H1 (cell line): ENCODE measurements at regions not wholly inside any gene's neighbourhood (a gene's known extent, or its start where the extent isn't known, plus 50 kb on each side); places are given as distances from the start of the nearest gene placed in this dataset.

Experiments used
- BACH1 ChIP-seq: IDR thresholded peaks from 2 replicates; pipeline ENCODE4 v1.6.1; 2012; ENCODE audit warnings: low read length, improper control_type of control experiment
- BRCA1 ChIP-seq: IDR thresholded peaks from 2 replicates; pipeline ENCODE4 v1.6.1; 2012; ENCODE audit warnings: low read depth, low read length, improper control_type of control experiment
- CBX5 ChIP-seq: fragments of 300-800, 300-1000 bp; sonication (generic); IDR thresholded peaks from 2 replicates; pipeline ENCODE4 v1.7.1; 2016; ENCODE audit warnings: antibody characterized with exemption, low read length, low read depth
- CBX8 ChIP-seq: fragments of 300-800, 300-1000 bp; sonication (generic); IDR thresholded peaks from 2 replicates; pipeline ENCODE4 v1.7.1; 2016; ENCODE audit warnings: low read depth, low read length, borderline replicate concordance
- POLR2AphosphoS5 ChIP-seq: IDR thresholded peaks from 2 replicates; pipeline ENCODE4 v1.6.1; 2011; ENCODE audit warnings: low read depth, low read length
- POU5F1 ChIP-seq: IDR thresholded peaks from 2 replicates; pipeline ENCODE4 v1.6.1; 2011; ENCODE audit warnings: low read depth, mild to moderate bottlenecking, low read length, moderate library complexity
- TF ChIP-seq, protein P1 (sequence below): IDR thresholded peaks from 2 replicates; pipeline ENCODE4 v1.6.1; 2012; ENCODE audit warnings: low read length, inconsistent platforms

DNA sequence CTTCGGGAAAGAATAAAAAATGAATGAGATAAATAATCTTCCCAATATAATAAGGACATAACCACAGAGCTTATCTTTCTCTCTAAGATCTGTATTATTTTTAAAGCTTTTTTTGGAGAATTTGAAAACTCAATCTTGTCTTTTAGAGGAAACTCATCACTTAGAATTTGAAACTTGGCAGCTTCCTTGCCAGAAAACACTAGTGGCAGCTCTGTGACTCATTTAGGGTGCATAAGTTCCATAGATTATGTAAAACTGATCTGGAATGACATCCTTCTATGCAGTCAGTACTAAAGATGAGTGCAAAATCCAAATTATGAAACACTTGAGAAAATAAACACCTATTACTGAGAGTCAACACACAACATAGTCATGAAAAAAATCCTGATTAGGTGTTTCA is 848.0 kb downstream of the DACH1 start (continued):
- TF ChIP-seq, protein P1, sequence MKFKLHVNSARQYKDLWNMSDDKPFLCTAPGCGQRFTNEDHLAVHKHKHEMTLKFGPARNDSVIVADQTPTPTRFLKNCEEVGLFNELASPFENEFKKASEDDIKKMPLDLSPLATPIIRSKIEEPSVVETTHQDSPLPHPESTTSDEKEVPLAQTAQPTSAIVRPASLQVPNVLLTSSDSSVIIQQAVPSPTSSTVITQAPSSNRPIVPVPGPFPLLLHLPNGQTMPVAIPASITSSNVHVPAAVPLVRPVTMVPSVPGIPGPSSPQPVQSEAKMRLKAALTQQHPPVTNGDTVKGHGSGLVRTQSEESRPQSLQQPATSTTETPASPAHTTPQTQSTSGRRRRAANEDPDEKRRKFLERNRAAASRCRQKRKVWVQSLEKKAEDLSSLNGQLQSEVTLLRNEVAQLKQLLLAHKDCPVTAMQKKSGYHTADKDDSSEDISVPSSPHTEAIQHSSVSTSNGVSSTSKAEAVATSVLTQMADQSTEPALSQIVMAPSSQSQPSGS = no peak
- TF ChIP-seq CBX8 = no peak
- TF ChIP-seq BRCA1 = no peak
- TF ChIP-seq POU5F1 = no peak
- no peak for TF ChIP-seq BACH1
- TF ChIP-seq CBX5 = no peak
- no peak for TF ChIP-seq POLR2AphosphoS5
